ENCODE measurements at regions not wholly inside any gene's neighbourhood (a gene's known extent, or its start where the extent isn't known, plus 50 kb on each side); places are given as distances from the start of the nearest gene placed in this dataset.

- no peaks in the 10 kb centered on the region for H3K4me1 ChIP-seq
- no peaks in the 10 kb centered on the region for H3K36me3 ChIP-seq
- no peaks in the 10 kb centered on the region for H3K27me3 ChIP-seq
- ATAC-seq (ENCODE audit: low FRiP score in 2 of 2) (no peak), DNase-seq (no peak)
- H3K9me3 ChIP-seq, result no peaks in the 10 kb centered on the region
- no peak for TF ChIP-seq POLR2AphosphoS5 (IDR thresholded peaks at IDR 0.05)
- TF ChIP-seq CTCF (IDR thresholded peaks at IDR 0.05), result no peak
- TF ChIP-seq EP300 (IDR thresholded peaks at IDR 0.05), result no peak
- no peak for TF ChIP-seq POLR2A (IDR thresholded peaks at IDR 0.05)
- no peak overlapping the region for H3K4me3 ChIP-seq
- WGBS, 2 donors, result 38 to 50% methylated on average over 3 of the region's 3 CpGs
- H3K27ac ChIP-seq, result no peak overlapping the region
Measured at GRCh38 chr7:131145770-131146169, 181.9 kb upstream of the MKLN1 start.

GRCh38 chr7:131147604-131148003, 180.1 kb upstream of the MKLN1 start:
- Histone ChIP-seq H3K27ac (no peak overlapping the region), H3K4me1 (no peaks in the 10 kb centered on the region), H3K27me3 (no peaks in the 10 kb centered on the region), H3K4me3 (no peak overlapping the region), H3K9me3 (no peaks in the 10 kb centered on the region), H3K36me3 (no peaks in the 10 kb centered on the region)
- ATAC-seq (ENCODE audit: low FRiP score in 2 of 2), result no peak
- TF ChIP-seq POLR2A (IDR thresholded peaks at IDR 0.05) (no peak), POLR2AphosphoS5 (IDR thresholded peaks at IDR 0.05) (no peak), CTCF (IDR thresholded peaks at IDR 0.05) (no peak), EP300 (IDR thresholded peaks at IDR 0.05) (no peak)
- no peak for DNase-seq

GRCh38 chr7:131148258-131148657, 179.4 kb upstream of the MKLN1 start:
- Histone ChIP-seq H3K27me3 (no peaks in the 10 kb centered on the region), H3K27ac (no peak overlapping the region), H3K9me3 (no peaks in the 10 kb centered on the region), H3K4me3 (no peak overlapping the region), H3K36me3 (no peaks in the 10 kb centered on the region), H3K4me1 (no peaks in the 10 kb centered on the region)
- DNase-seq (no peak), ATAC-seq (ENCODE audit: low FRiP score in 2 of 2) (no peak)
- TF ChIP-seq POLR2AphosphoS5 (IDR thresholded peaks at IDR 0.05) (no peak), EP300 (IDR thresholded peaks at IDR 0.05) (no peak), CTCF (IDR thresholded peaks at IDR 0.05) (no peak), POLR2A (IDR thresholded peaks at IDR 0.05) (no peak)
- WGBS, 2 donors, result 93 to 99% methylated on average over 4 of the region's 4 CpGs

GRCh38 chr7:131148708-131149428, 178.8 kb upstream of the MKLN1 start:
- H3K36me3 ChIP-seq, result no peaks in the 10 kb centered on the region
- H3K4me3 ChIP-seq, result no peak overlapping the region
- no peak for TF ChIP-seq EP300 (IDR thresholded peaks at IDR 0.05)
- no peak for TF ChIP-seq CTCF (IDR thresholded peaks at IDR 0.05)
- TF ChIP-seq POLR2AphosphoS5 (IDR thresholded peaks at IDR 0.05), result no peak
- no peak for TF ChIP-seq POLR2A (IDR thresholded peaks at IDR 0.05)
- H3K27ac ChIP-seq, result no peak overlapping the region
- 84 to 85% methylated on average over 10 of the region's 10 CpGs for WGBS, 2 donors
- no peaks in the 10 kb centered on the region for H3K27me3 ChIP-seq
- no peaks in the 10 kb centered on the region for H3K9me3 ChIP-seq
- no peak for DNase-seq
- no peaks in the 10 kb centered on the region for H3K4me1 ChIP-seq
- no peak for ATAC-seq (ENCODE audit: low FRiP score in 2 of 2)

DNA sequence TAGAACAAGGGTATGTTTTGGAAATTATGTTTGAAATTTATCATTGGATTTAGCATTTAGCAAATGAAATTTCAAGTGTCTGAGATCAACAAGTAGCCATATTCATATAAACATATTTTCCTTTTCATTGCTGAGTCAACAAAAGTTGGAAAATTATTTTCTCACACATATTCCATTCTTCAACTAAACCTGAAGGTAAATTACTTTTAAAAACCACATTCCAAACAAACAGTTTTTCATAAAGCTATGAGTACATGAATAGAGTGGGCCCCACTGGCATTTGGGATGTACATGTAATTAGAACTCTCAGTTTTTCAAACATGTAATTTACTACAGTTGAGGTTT, 178.3 kb upstream of the MKLN1 start:
- H3K27me3 ChIP-seq, result no peaks in the 10 kb centered on the region
- no peaks in the 10 kb centered on the region for H3K36me3 ChIP-seq
- no peaks in the 10 kb centered on the region for H3K4me1 ChIP-seq
- H3K27ac ChIP-seq, result no peak overlapping the region
- H3K4me3 ChIP-seq, result no peak overlapping the region
- ATAC-seq (ENCODE audit: low FRiP score in 2 of 2) (no peak), DNase-seq (no peak)
- no peak for TF ChIP-seq EP300 (IDR thresholded peaks at IDR 0.05)
- no peak for TF ChIP-seq CTCF (IDR thresholded peaks at IDR 0.05)
- TF ChIP-seq POLR2A (IDR thresholded peaks at IDR 0.05), result no peak
- TF ChIP-seq POLR2AphosphoS5 (IDR thresholded peaks at IDR 0.05), result no peak
- H3K9me3 ChIP-seq, result no peaks in the 10 kb centered on the region

Measured in upper lobe of left lung (tissue), 6 donors.